Fibroblast of lung (primary cell): ENCODE measurements at regions not wholly inside any gene's neighbourhood (a gene's known extent, or its start where the extent isn't known, plus 50 kb on each side); places are given as distances from the start of the nearest gene placed in this dataset.

Experiments used
- DNase-seq, 2 donors: peaks; one replicate each; pipeline versions ENCODE4 v3.0.0 to v3.0.0-alpha.2; 2010; ENCODE audit warnings: low read depth in 2 of 2
- H2AFZ ChIP-seq: 2 replicates; pipeline ENCODE4 v1.5.1; 2012; ENCODE audit warnings: low read length, control low read depth, inconsistent platforms
- H3K27ac ChIP-seq: 2 replicates; pipeline ENCODE4 v1.5.1; 2011; ENCODE audit warnings: low read length, control low read depth; ENCODE audit not compliant: insufficient read depth
- H3K27me3 ChIP-seq: 2 replicates; pipeline ENCODE4 v1.5.1; 2011; ENCODE audit warnings: mild to moderate bottlenecking, low read length; ENCODE audit not compliant: control insufficient read depth, insufficient read depth
- H3K36me3 ChIP-seq: 2 replicates; pipeline ENCODE4 v1.5.1; 2011; ENCODE audit warnings: low read length; ENCODE audit not compliant: control insufficient read depth, insufficient read depth
- H3K4me1 ChIP-seq: 2 replicates; pipeline ENCODE4 v1.5.1; 2011; ENCODE audit warnings: low read length; ENCODE audit not compliant: control insufficient read depth, insufficient read depth; ENCODE audit errors: extremely low read depth
- H3K4me2 ChIP-seq: 2 replicates; pipeline ENCODE4 v1.5.1; 2011; ENCODE audit warnings: low read length, control low read depth; ENCODE audit not compliant: insufficient read depth; ENCODE audit errors: extremely low read depth
- H3K4me3 ChIP-seq, 4 experiments: fragments of 200-600 bp in 1 of 4; sonication (generic) in 1 of 4; replicated peaks in 1 of 4; 2 replicates each; pipeline ENCODE4 v1.5.1; 2011 to 2016; ENCODE audit warnings: low read length in 4 of 4, low read depth in 3 of 4, mild to moderate bottlenecking in 3 of 4, control low read depth in 2 of 4, inconsistent platforms in 1 of 4, mixed read lengths in 1 of 4; ENCODE audit not compliant: insufficient read depth in 1 of 4; ENCODE audit errors: control extremely low read depth in 1 of 4
- H3K79me2 ChIP-seq: 2 replicates; pipeline ENCODE4 v1.5.1; 2012; ENCODE audit warnings: mild to moderate bottlenecking, low read length, inconsistent platforms; ENCODE audit not compliant: control insufficient read depth, insufficient read depth
- H3K9ac ChIP-seq: 2 replicates; pipeline ENCODE4 v1.5.1; 2011; ENCODE audit warnings: mild to moderate bottlenecking, low read length, control low read depth; ENCODE audit not compliant: insufficient read depth
- H3K9me3 ChIP-seq: 2 replicates; pipeline ENCODE4 v1.5.1; 2012; ENCODE audit warnings: low read depth, low read length; ENCODE audit not compliant: control insufficient read depth, insufficient read depth
- H4K20me1 ChIP-seq: 2 replicates; pipeline ENCODE4 v1.5.1; 2011; ENCODE audit warnings: low read length; ENCODE audit not compliant: control insufficient read depth, insufficient read depth; ENCODE audit errors: extremely low read depth
- EZH2 ChIP-seq: IDR thresholded peaks from 2 replicates; pipeline ENCODE4 v1.5.1; 2012; ENCODE audit warnings: low read length, control low read depth, mild to moderate bottlenecking; ENCODE audit errors: missing control alignments
- TF ChIP-seq, protein P1 (sequence below), 2 donors: IDR thresholded peaks in 1 of 2; conservative IDR thresholded peaks in 1 of 2; 1 replicate in 1 of 2; 2 replicates in 1 of 2; pipeline ENCODE4 v1.5.1; 2011 to 2012; ENCODE audit warnings: low read length in 2 of 2, control low read depth in 1 of 2, inconsistent platforms in 1 of 2, low read depth in 1 of 2, mild to moderate bottlenecking in 1 of 2

DNA sequence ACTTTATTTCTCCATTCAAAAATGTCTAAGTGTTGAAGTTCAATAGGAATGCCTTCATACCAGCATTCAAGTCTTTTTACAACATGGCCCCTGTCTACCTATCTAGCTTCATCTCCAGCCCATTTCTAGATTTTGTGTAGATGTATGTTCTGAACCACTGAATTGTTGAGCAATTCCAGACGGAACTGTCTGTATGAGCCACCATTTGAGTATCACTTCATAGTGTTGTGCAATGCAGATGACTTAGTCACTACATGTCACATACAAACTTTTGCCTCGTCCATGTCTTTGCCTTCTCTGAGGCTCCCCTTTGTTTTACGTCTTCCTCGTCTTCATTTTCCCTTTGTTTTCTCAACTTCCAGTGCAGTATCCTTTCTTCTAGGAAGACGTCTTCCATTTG lies 118.1 kb downstream of the INHBA start:
- DNase-seq: no peak

GRCh38 chr7:41582116-41582515 lies 120.8 kb downstream of the INHBA start:
- Histone ChIP-seq H3K27me3 (no peaks in the 10 kb centered on the region), H3K27ac (no peak overlapping the region), H4K20me1 (no peaks in the 10 kb centered on the region), H3K79me2 (no peaks in the 10 kb centered on the region), H3K4me1 (peaks cover 2% of the 10 kb centered on the region), H3K4me3 (no peak overlapping the region), H3K9me3 (no peaks in the 10 kb centered on the region), H2AFZ (no peak overlapping the region), H3K9ac (no peak overlapping the region), H3K36me3 (no peaks in the 10 kb centered on the region), H3K4me2 (no peak overlapping the region)
- peak in 1 of 2 donors; percentile 49 for DNase-seq
- TF ChIP-seq EZH2: no peak
- TF ChIP-seq, protein P1, sequence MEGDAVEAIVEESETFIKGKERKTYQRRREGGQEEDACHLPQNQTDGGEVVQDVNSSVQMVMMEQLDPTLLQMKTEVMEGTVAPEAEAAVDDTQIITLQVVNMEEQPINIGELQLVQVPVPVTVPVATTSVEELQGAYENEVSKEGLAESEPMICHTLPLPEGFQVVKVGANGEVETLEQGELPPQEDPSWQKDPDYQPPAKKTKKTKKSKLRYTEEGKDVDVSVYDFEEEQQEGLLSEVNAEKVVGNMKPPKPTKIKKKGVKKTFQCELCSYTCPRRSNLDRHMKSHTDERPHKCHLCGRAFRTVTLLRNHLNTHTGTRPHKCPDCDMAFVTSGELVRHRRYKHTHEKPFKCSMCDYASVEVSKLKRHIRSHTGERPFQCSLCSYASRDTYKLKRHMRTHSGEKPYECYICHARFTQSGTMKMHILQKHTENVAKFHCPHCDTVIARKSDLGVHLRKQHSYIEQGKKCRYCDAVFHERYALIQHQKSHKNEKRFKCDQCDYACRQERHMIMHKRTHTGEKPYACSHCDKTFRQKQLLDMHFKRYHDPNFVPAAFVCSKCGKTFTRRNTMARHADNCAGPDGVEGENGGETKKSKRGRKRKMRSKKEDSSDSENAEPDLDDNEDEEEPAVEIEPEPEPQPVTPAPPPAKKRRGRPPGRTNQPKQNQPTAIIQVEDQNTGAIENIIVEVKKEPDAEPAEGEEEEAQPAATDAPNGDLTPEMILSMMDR (conservative IDR thresholded peaks at IDR 0.05 in 1 of 2, IDR thresholded peaks at IDR 0.05 in 1 of 2; ENCODE audit: low read depth in 1 of 2, low read length in 2 of 2): no peak

More for the DNA sequence above, 118.1 kb downstream of the INHBA start:
- no peaks in the 10 kb centered on the region for H3K27me3 ChIP-seq
- peaks cover 2% of the 10 kb centered on the region for H3K4me1 ChIP-seq
- H3K27ac ChIP-seq: no peak overlapping the region
- H3K9ac ChIP-seq: no peak overlapping the region
- no peak overlapping the region for H3K4me2 ChIP-seq
- H3K9me3 ChIP-seq: no peaks in the 10 kb centered on the region
- H2AFZ ChIP-seq: no peak overlapping the region
- H4K20me1 ChIP-seq: no peaks in the 10 kb centered on the region
- no peaks in the 10 kb centered on the region for H3K79me2 ChIP-seq
- H3K4me3 ChIP-seq: no peak overlapping the region
- TF ChIP-seq, protein P1 (conservative IDR thresholded peaks at IDR 0.05 in 1 of 2, IDR thresholded peaks at IDR 0.05 in 1 of 2; ENCODE audit: low read depth in 1 of 2, low read length in 2 of 2): no peak
- TF ChIP-seq EZH2: no peak
- no peaks in the 10 kb centered on the region for H3K36me3 ChIP-seq

GRCh38 chr7:41581041-41581440 lies 121.8 kb downstream of the INHBA start:
- Histone ChIP-seq H3K36me3 (no peaks in the 10 kb centered on the region), H3K9ac (no peak overlapping the region), H3K9me3 (no peaks in the 10 kb centered on the region), H4K20me1 (no peaks in the 10 kb centered on the region), H3K4me1 (peaks cover 2% of the 10 kb centered on the region), H3K4me3 (no peak overlapping the region), H3K4me2 (no peak overlapping the region), H2AFZ (no peak overlapping the region), H3K27ac (no peak overlapping the region), H3K27me3 (no peaks in the 10 kb centered on the region), H3K79me2 (no peaks in the 10 kb centered on the region)
- TF ChIP-seq, protein P1 (conservative IDR thresholded peaks at IDR 0.05 in 1 of 2, IDR thresholded peaks at IDR 0.05 in 1 of 2; ENCODE audit: low read depth in 1 of 2, low read length in 2 of 2): no peak
- no peak for TF ChIP-seq EZH2
- peak in 1 of 2 donors; percentile 46 for DNase-seq
